ENCODE measurements at regions not wholly inside any gene's neighbourhood (a gene's known extent, or its start where the extent isn't known, plus 50 kb on each side); places are given as distances from the start of the nearest gene placed in this dataset.
"Not testable (repeated sequence)": the region's sequence is repeated elsewhere in the genome, so short reads cannot be mapped to it uniquely, and the experiment has no call there.

- Histone ChIP-seq H3K4me3 (no peak overlapping the region), H3K27ac (no peak overlapping the region), H3K36me3 (no peaks in the 10 kb centered on the region), H3K4me1 (ENCODE audit: insufficient read depth) (no peaks in the 10 kb centered on the region), H3K27me3 (no peaks in the 10 kb centered on the region), H3K9me3 (no peaks in the 10 kb centered on the region)
- TF ChIP-seq POLR2A (IDR thresholded peaks at IDR 0.05), result no peak
- TF ChIP-seq EP300 (IDR thresholded peaks at IDR 0.05), result no peak
- no peak for TF ChIP-seq CTCF (IDR thresholded peaks at IDR 0.05)
- intact Hi-C loops (cut with DNase I), result no loop called here
- no peak for DNase-seq
Observed at GRCh38 chr13:71210861-71211260, 656.1 kb downstream of the DACH1 start.

GRCh38 chr13:71209217-71209616 lies 657.8 kb downstream of the DACH1 start:
- H3K36me3 ChIP-seq, result no peaks in the 10 kb centered on the region

GRCh38 chr13:71184583-71184982 lies 682.4 kb downstream of the DACH1 start:
- H3K36me3 ChIP-seq; DNase-seq; H3K4me3 ChIP-seq; intact Hi-C loops (cut with DNase I); H3K27ac ChIP-seq; H3K9me3 ChIP-seq; H3K4me1 ChIP-seq (ENCODE audit: insufficient read depth); H3K27me3 ChIP-seq: not testable (repeated sequence)
- 90 to 92% (median 90%) methylated on average over 7 of the region's 7 CpGs for WGBS, 3 donors

More at GRCh38 chr13:71209217-71209616, 657.8 kb downstream of the DACH1 start:
- no peak overlapping the region for H3K27ac ChIP-seq
- no peaks in the 10 kb centered on the region for H3K9me3 ChIP-seq
- no peak for DNase-seq
- no peak overlapping the region for H3K4me3 ChIP-seq
- H3K27me3 ChIP-seq, result no peaks in the 10 kb centered on the region
- 68 to 84% (median 81%) methylated on average over 2 of the region's 2 CpGs for WGBS, 3 donors
- no peaks in the 10 kb centered on the region for H3K4me1 ChIP-seq (ENCODE audit: insufficient read depth)
- TF ChIP-seq EP300 (IDR thresholded peaks at IDR 0.05) (no peak), CTCF (IDR thresholded peaks at IDR 0.05) (no peak), POLR2A (IDR thresholded peaks at IDR 0.05) (no peak)
- intact Hi-C loops (cut with DNase I), result no loop called here

- H3K36me3 ChIP-seq; intact Hi-C loops (cut with DNase I); H3K27me3 ChIP-seq; DNase-seq; H3K4me1 ChIP-seq (ENCODE audit: insufficient read depth); H3K27ac ChIP-seq; H3K9me3 ChIP-seq; H3K4me3 ChIP-seq: not testable (repeated sequence)
- 93 to 96% (median 95%) methylated on average over 1 of the region's 1 CpG for WGBS, 3 donors
Observed at GRCh38 chr13:71183352-71183751, 683.7 kb downstream of the DACH1 start.

- H3K4me3 ChIP-seq, result no peak overlapping the region
- H3K27ac ChIP-seq, result no peak overlapping the region
- no peaks in the 10 kb centered on the region for H3K9me3 ChIP-seq
- intact Hi-C loops (cut with DNase I), result no loop called here
- H3K36me3 ChIP-seq, result no peaks in the 10 kb centered on the region
- TF ChIP-seq EP300 (IDR thresholded peaks at IDR 0.05), result no peak
- TF ChIP-seq CTCF (IDR thresholded peaks at IDR 0.05), result no peak
- no peak for TF ChIP-seq POLR2A (IDR thresholded peaks at IDR 0.05)
- H3K4me1 ChIP-seq (ENCODE audit: insufficient read depth), result no peaks in the 10 kb centered on the region
- 93 to 96% (median 95%) methylated on average over 4 of the region's 4 CpGs for WGBS, 3 donors
- no peak for DNase-seq
- H3K27me3 ChIP-seq, result no peaks in the 10 kb centered on the region
Observed at GRCh38 chr13:71171740-71172139, 695.3 kb downstream of the DACH1 start.

GRCh38 chr13:71169180-71169579 lies 697.8 kb downstream of the DACH1 start:
- H3K36me3 ChIP-seq, result no peaks in the 10 kb centered on the region
- no peaks in the 10 kb centered on the region for H3K9me3 ChIP-seq
- H3K4me1 ChIP-seq (ENCODE audit: insufficient read depth), result no peaks in the 10 kb centered on the region
- no peak for TF ChIP-seq POLR2A (IDR thresholded peaks at IDR 0.05)
- TF ChIP-seq CTCF (IDR thresholded peaks at IDR 0.05), result no peak
- TF ChIP-seq EP300 (IDR thresholded peaks at IDR 0.05), result no peak
- DNase-seq, result no peak
- no peak overlapping the region for H3K4me3 ChIP-seq
- H3K27ac ChIP-seq, result no peak overlapping the region
- intact Hi-C loops (cut with DNase I), result no loop called here
- no peaks in the 10 kb centered on the region for H3K27me3 ChIP-seq
- WGBS, 3 donors, result 6 to 7% (median 6%) methylated on average over 3 of the region's 3 CpGs

Measured in ovary (tissue), 7 donors.